ENCODE measurements at regions not wholly inside any gene's neighbourhood (a gene's known extent, or its start where the extent isn't known, plus 50 kb on each side); places are given as distances from the start of the nearest gene placed in this dataset.

GRCh38 chr4:138898282-138898681 is 117.3 kb upstream of the NOCT start:
- Histone ChIP-seq H3K9me3 (ENCODE audit: control insufficient read depth in 3 of 3, low read length in 3 of 3) (no peaks in the 10 kb centered on the region), H3K27ac (ENCODE audit: low read depth, low read length) (peak overlapping the region; percentile 31), H3K4me1 (ENCODE audit: control insufficient read depth in 3 of 3, insufficient read depth in 3 of 3, low read length in 3 of 3) (peaks cover 4 to 9% (median 5%) of the 10 kb centered on the region in 3 donors), H3K4me3 (ENCODE audit: low read length in 3 of 3) (peak overlapping the region in 2 of 3 donors; percentile 0 to 35), H3K9ac (ENCODE audit: low read depth in 1 of 3, low read length in 3 of 3) (peak overlapping the region in 1 of 3 donors; percentile 27), H3K36me3 (ENCODE audit: control insufficient read depth in 3 of 3, insufficient read depth in 3 of 3, low read length in 3 of 3) (no peaks in the 10 kb centered on the region), H3K27me3 (ENCODE audit: control insufficient read depth in 3 of 3, insufficient read depth in 3 of 3, low read length in 3 of 3) (no peaks in the 10 kb centered on the region)

DNA sequence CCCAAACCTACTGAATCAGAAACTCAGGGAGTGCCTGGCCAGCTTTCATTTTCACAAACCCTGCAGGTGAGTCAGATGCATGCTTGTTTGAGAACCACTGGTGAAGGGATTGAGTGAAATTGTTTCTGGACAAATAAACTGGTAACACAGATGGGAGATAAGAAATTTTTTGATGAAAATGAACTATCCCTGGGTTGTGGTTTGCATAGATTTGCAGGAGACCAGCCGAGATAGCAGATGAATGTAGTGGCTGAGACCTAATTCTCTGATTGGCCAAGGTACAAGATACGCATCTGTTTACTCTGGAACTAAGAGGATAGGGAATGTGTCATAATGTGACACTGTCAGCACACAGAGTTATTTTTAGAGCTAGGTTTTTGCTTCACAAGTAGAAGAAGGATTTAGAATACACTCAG is 117.8 kb upstream of the NOCT start:
- H3K27ac ChIP-seq (ENCODE audit: low read depth, low read length), result peak overlapping the region; percentile 31
- H3K27me3 ChIP-seq (ENCODE audit: control insufficient read depth in 3 of 3, insufficient read depth in 3 of 3, low read length in 3 of 3), result no peaks in the 10 kb centered on the region
- H3K9me3 ChIP-seq (ENCODE audit: control insufficient read depth in 3 of 3, low read length in 3 of 3), result no peaks in the 10 kb centered on the region
- peaks cover 4 to 9% (median 5%) of the 10 kb centered on the region in 3 donors for H3K4me1 ChIP-seq (ENCODE audit: control insufficient read depth in 3 of 3, insufficient read depth in 3 of 3, low read length in 3 of 3)
- no peaks in the 10 kb centered on the region for H3K36me3 ChIP-seq (ENCODE audit: control insufficient read depth in 3 of 3, insufficient read depth in 3 of 3, low read length in 3 of 3)
- peak overlapping the region; percentile 0 to 35 (median 2) for H3K4me3 ChIP-seq (ENCODE audit: low read length in 3 of 3)
- H3K9ac ChIP-seq (ENCODE audit: low read depth in 1 of 3, low read length in 3 of 3), result peak overlapping the region in 2 of 3 donors; percentile 27 to 28

DNA sequence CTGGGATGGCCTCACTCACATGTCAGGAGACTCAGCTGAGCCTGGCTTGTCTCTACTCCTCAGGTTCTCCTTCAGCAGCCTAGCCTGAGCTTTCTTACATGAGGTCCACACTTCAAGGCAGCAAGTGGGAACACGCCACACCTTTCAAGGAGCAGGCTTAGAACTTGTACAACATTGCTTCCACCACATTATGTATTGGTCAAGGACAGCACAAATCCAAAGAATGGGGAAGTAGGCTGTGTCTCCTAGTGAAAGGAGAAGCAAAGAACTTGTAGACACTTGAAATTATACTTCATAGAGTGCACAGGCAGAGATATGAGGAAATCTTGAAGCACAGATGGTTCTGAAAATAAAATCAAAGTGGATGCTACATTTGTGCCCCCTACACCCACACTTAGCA is 120.9 kb upstream of the NOCT start:
- Histone ChIP-seq H3K36me3 (ENCODE audit: control insufficient read depth in 3 of 3, insufficient read depth in 3 of 3, low read length in 3 of 3) (no peaks in the 10 kb centered on the region), H3K9me3 (ENCODE audit: control insufficient read depth in 3 of 3, low read length in 3 of 3) (no peaks in the 10 kb centered on the region), H3K4me1 (ENCODE audit: control insufficient read depth in 3 of 3, insufficient read depth in 3 of 3, low read length in 3 of 3) (peaks cover 4 to 17% (median 9%) of the 10 kb centered on the region in 3 donors), H3K27me3 (ENCODE audit: control insufficient read depth in 3 of 3, insufficient read depth in 3 of 3, low read length in 3 of 3) (no peaks in the 10 kb centered on the region), H3K4me3 (ENCODE audit: low read length in 3 of 3) (no peak overlapping the region), H3K9ac (ENCODE audit: low read depth in 1 of 3, low read length in 3 of 3) (no peak overlapping the region), H3K27ac (ENCODE audit: low read depth, low read length) (no peak overlapping the region)

DNA sequence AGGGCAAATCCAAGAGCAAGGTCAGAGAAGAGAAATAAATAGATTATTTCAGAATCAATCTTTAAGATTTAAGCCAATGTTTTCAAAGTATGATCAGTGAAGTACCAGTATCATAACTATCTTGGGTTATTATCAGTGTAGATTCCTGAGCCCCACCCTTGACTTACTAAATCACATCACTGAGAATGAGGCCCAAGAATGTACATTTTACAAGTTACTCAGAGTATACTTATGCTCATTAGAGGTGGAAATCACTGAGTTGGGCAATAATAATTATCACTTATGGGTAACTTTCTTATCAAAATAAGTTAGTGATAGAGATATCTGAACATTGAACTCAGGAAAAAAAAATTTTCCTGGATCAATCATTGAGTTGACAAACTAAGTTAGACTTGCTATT is 121.6 kb upstream of the NOCT start:
- H3K4me3 ChIP-seq (ENCODE audit: low read length in 3 of 3), result no peak overlapping the region
- H3K27me3 ChIP-seq (ENCODE audit: control insufficient read depth in 3 of 3, insufficient read depth in 3 of 3, low read length in 3 of 3), result no peaks in the 10 kb centered on the region
- H3K27ac ChIP-seq (ENCODE audit: low read depth, low read length), result no peak overlapping the region
- peaks cover 4 to 17% (median 9%) of the 10 kb centered on the region in 3 donors for H3K4me1 ChIP-seq (ENCODE audit: control insufficient read depth in 3 of 3, insufficient read depth in 3 of 3, low read length in 3 of 3)
- no peaks in the 10 kb centered on the region for H3K36me3 ChIP-seq (ENCODE audit: control insufficient read depth in 3 of 3, insufficient read depth in 3 of 3, low read length in 3 of 3)
- H3K9ac ChIP-seq (ENCODE audit: low read depth in 1 of 3, low read length in 3 of 3), result no peak overlapping the region
- H3K9me3 ChIP-seq (ENCODE audit: control insufficient read depth in 3 of 3, low read length in 3 of 3), result no peaks in the 10 kb centered on the region

GRCh38 chr4:138892483-138893407 is 122.8 kb upstream of the NOCT start:
- H3K4me1 ChIP-seq (ENCODE audit: control insufficient read depth in 3 of 3, insufficient read depth in 3 of 3, low read length in 3 of 3), result peaks cover 0 to 12% (median 3%) of the 10 kb centered on the region in 3 donors
- H3K36me3 ChIP-seq (ENCODE audit: control insufficient read depth in 3 of 3, insufficient read depth in 3 of 3, low read length in 3 of 3), result no peaks in the 10 kb centered on the region
- H3K27me3 ChIP-seq (ENCODE audit: control insufficient read depth in 3 of 3, insufficient read depth in 3 of 3, low read length in 3 of 3), result no peaks in the 10 kb centered on the region
- H3K27ac ChIP-seq (ENCODE audit: low read depth, low read length), result no peak overlapping the region
- H3K4me3 ChIP-seq (ENCODE audit: low read length in 3 of 3), result no peak overlapping the region
- H3K9ac ChIP-seq (ENCODE audit: low read depth in 1 of 3, low read length in 3 of 3), result no peak overlapping the region
- H3K9me3 ChIP-seq (ENCODE audit: control insufficient read depth in 3 of 3, low read length in 3 of 3), result no peaks in the 10 kb centered on the region

GRCh38 chr4:138891631-138892031 is 124.0 kb upstream of the NOCT start:
- no peaks in the 10 kb centered on the region for H3K9me3 ChIP-seq (ENCODE audit: control insufficient read depth in 3 of 3, low read length in 3 of 3)
- no peak overlapping the region for H3K4me3 ChIP-seq (ENCODE audit: low read length in 3 of 3)
- no peaks in the 10 kb centered on the region for H3K27me3 ChIP-seq (ENCODE audit: control insufficient read depth in 3 of 3, insufficient read depth in 3 of 3, low read length in 3 of 3)
- peaks cover 0 to 12% (median 0%) of the 10 kb centered on the region in 3 donors for H3K4me1 ChIP-seq (ENCODE audit: control insufficient read depth in 3 of 3, insufficient read depth in 3 of 3, low read length in 3 of 3)
- no peak overlapping the region for H3K9ac ChIP-seq (ENCODE audit: low read depth in 1 of 3, low read length in 3 of 3)
- H3K36me3 ChIP-seq (ENCODE audit: control insufficient read depth in 3 of 3, insufficient read depth in 3 of 3, low read length in 3 of 3), result no peaks in the 10 kb centered on the region
- no peak overlapping the region for H3K27ac ChIP-seq (ENCODE audit: low read depth, low read length)

DNA sequence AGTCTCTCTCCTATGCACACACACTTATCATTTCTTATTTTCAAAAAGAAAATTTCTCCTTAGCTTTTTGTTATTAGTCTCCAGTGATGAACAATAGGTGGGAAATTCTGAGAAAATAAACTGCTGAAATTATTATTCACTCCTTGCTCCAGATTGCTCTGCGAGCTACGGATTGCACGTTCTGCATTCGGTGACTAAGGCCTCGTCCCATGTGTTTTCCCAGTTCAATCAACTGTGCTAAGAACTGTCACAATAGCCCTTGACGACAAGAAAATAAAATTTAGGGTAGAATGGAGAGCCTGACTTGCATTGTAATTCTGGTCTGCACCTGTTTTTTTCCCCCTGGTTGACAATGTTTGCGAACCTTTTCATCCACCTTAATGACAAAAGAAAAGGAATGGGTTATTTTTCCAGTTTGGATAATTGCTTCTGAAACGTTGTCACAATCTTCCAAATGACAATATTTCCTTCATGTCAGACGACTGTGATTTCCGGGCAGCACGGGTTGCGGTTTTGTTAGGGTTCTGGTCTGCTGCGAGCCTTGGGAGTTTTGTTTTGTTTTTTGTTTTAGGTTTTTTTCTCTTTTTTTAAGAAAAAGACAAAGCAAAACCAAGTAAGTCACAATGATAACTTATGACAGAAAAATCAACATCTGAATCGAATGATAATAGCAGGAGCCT is 124.5 kb upstream of the NOCT start:
- no peak overlapping the region for H3K27ac ChIP-seq (ENCODE audit: low read depth, low read length)
- no peaks in the 10 kb centered on the region for H3K36me3 ChIP-seq (ENCODE audit: control insufficient read depth in 3 of 3, insufficient read depth in 3 of 3, low read length in 3 of 3)
- H3K4me1 ChIP-seq (ENCODE audit: control insufficient read depth in 3 of 3, insufficient read depth in 3 of 3, low read length in 3 of 3), result peaks cover 0 to 12% (median 0%) of the 10 kb centered on the region in 3 donors
- H3K4me3 ChIP-seq (ENCODE audit: low read length in 3 of 3), result no peak overlapping the region
- no peak overlapping the region for H3K9ac ChIP-seq (ENCODE audit: low read depth in 1 of 3, low read length in 3 of 3)
- H3K9me3 ChIP-seq (ENCODE audit: control insufficient read depth in 3 of 3, low read length in 3 of 3), result no peaks in the 10 kb centered on the region
- no peaks in the 10 kb centered on the region for H3K27me3 ChIP-seq (ENCODE audit: control insufficient read depth in 3 of 3, insufficient read depth in 3 of 3, low read length in 3 of 3)

DNA sequence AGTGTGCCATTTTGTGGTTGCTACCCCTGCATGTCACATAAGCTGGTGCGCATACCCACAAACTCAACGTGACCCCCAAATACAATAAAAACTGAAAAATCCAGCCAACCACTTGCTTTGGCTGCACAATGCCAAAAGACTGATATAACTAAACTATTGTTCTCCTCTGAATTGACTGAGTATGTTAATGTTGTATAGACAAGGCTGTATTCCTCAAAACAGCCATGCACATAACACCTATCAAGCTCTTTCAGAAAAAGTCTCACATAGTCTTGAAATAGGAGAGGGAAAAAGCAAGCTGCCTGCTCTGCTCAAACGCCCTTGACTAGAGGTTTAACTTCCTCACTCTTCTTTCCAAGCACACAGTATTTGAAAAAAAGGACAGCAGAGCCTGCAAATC is 126.4 kb upstream of the NOCT start:
- Histone ChIP-seq H3K9ac (ENCODE audit: low read depth in 1 of 3, low read length in 3 of 3) (no peak overlapping the region), H3K4me1 (ENCODE audit: control insufficient read depth in 3 of 3, insufficient read depth in 3 of 3, low read length in 3 of 3) (peaks cover 0 to 12% (median 0%) of the 10 kb centered on the region in 3 donors), H3K27me3 (ENCODE audit: control insufficient read depth in 3 of 3, insufficient read depth in 3 of 3, low read length in 3 of 3) (no peaks in the 10 kb centered on the region), H3K36me3 (ENCODE audit: control insufficient read depth in 3 of 3, insufficient read depth in 3 of 3, low read length in 3 of 3) (no peaks in the 10 kb centered on the region), H3K9me3 (ENCODE audit: control insufficient read depth in 3 of 3, low read length in 3 of 3) (no peaks in the 10 kb centered on the region), H3K4me3 (ENCODE audit: low read length in 3 of 3) (no peak overlapping the region), H3K27ac (ENCODE audit: low read depth, low read length) (no peak overlapping the region)

- no peaks in the 10 kb centered on the region for H3K36me3 ChIP-seq (ENCODE audit: control insufficient read depth in 3 of 3, insufficient read depth in 3 of 3, low read length in 3 of 3)
- peaks cover 0 to 12% (median 0%) of the 10 kb centered on the region in 3 donors for H3K4me1 ChIP-seq (ENCODE audit: control insufficient read depth in 3 of 3, insufficient read depth in 3 of 3, low read length in 3 of 3)
- H3K9me3 ChIP-seq (ENCODE audit: control insufficient read depth in 3 of 3, low read length in 3 of 3), result no peaks in the 10 kb centered on the region
- no peaks in the 10 kb centered on the region for H3K27me3 ChIP-seq (ENCODE audit: control insufficient read depth in 3 of 3, insufficient read depth in 3 of 3, low read length in 3 of 3)
- no peak overlapping the region for H3K9ac ChIP-seq (ENCODE audit: low read depth in 1 of 3, low read length in 3 of 3)
- no peak overlapping the region for H3K27ac ChIP-seq (ENCODE audit: low read depth, low read length)
- H3K4me3 ChIP-seq (ENCODE audit: low read length in 3 of 3), result no peak overlapping the region
These were observed 127.8 kb upstream of the NOCT start for GRCh38 chr4:138887741-138888140.

DNA sequence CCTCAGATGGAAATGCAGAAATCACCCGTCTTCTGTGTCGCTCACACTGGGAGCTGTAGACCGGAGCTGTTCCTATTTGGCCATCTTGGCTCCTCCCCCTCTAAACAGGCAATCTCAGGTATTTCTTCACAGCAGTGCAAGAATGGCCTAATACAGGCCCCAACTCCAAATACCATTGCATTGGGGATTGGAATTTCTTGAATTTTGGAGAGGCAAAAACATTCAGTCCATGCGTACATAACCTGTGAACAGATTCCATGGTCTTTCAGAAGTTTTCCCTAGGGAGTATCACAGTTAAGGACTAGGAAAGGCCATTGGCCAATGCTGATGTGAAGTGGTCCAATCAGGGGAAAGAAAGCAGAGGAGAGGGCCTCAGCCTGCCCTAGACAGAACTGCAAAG is 128.2 kb upstream of the NOCT start:
- Histone ChIP-seq H3K4me3 (ENCODE audit: low read length in 3 of 3) (no peak overlapping the region), H3K9ac (ENCODE audit: low read depth in 1 of 3, low read length in 3 of 3) (no peak overlapping the region), H3K36me3 (ENCODE audit: control insufficient read depth in 3 of 3, insufficient read depth in 3 of 3, low read length in 3 of 3) (no peaks in the 10 kb centered on the region), H3K4me1 (ENCODE audit: control insufficient read depth in 3 of 3, insufficient read depth in 3 of 3, low read length in 3 of 3) (peaks cover 0 to 9% (median 0%) of the 10 kb centered on the region in 3 donors), H3K9me3 (ENCODE audit: control insufficient read depth in 3 of 3, low read length in 3 of 3) (no peaks in the 10 kb centered on the region), H3K27me3 (ENCODE audit: control insufficient read depth in 3 of 3, insufficient read depth in 3 of 3, low read length in 3 of 3) (no peaks in the 10 kb centered on the region), H3K27ac (ENCODE audit: low read depth, low read length) (no peak overlapping the region)
